ENCODE measurements at regions not wholly inside any gene's neighbourhood (a gene's known extent, or its start where the extent isn't known, plus 50 kb on each side); places are given as distances from the start of the nearest gene placed in this dataset.

DNA sequence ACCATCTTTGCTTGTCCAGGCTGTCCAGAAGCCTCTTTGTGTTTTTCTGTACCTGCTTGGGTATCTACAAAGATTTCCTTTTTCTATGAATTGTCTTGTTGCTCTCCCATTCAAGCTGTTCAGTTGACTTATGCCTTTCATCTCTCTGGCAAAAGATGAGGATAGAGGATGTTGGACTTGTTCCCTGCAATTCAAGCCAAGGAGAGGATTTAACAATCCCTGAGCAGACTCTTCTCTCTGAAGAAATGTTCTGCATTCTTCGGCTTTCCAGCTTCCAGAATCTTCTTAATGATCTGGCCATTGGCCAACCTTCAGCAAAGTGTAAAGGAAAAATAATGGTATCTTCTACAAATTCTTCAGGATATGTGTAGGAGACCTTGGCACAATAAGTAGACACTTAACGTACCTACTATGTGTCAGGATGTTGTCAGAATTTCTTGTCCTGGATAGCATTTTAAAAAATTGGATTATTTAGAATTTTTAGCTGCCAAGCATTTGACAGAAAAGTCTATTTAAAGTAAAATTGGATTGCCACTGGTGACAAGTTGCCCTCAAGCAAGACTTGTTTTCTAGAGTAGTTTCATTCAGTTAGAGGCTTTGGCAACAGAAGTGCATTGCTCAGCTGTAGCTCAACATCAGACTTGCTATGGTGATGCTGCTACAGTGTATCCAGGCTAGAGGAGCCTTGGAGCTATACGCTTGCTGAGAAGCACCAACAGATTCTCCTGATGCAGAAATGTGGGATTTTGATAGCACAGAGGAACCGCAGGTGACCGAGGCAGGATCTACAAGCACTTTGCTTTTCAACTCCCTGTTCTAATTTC is 455.7 kb downstream of the SUCLA2 start:
- TF ChIP-seq, protein P1, sequence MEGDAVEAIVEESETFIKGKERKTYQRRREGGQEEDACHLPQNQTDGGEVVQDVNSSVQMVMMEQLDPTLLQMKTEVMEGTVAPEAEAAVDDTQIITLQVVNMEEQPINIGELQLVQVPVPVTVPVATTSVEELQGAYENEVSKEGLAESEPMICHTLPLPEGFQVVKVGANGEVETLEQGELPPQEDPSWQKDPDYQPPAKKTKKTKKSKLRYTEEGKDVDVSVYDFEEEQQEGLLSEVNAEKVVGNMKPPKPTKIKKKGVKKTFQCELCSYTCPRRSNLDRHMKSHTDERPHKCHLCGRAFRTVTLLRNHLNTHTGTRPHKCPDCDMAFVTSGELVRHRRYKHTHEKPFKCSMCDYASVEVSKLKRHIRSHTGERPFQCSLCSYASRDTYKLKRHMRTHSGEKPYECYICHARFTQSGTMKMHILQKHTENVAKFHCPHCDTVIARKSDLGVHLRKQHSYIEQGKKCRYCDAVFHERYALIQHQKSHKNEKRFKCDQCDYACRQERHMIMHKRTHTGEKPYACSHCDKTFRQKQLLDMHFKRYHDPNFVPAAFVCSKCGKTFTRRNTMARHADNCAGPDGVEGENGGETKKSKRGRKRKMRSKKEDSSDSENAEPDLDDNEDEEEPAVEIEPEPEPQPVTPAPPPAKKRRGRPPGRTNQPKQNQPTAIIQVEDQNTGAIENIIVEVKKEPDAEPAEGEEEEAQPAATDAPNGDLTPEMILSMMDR (IDR thresholded peaks at IDR 0.05): no peak
- TF ChIP-seq POLR2A (IDR thresholded peaks at IDR 0.05; ENCODE audit: low read depth): no peak
- no peak for TF ChIP-seq POLR2AphosphoS5 (IDR thresholded peaks at IDR 0.05)
- TF ChIP-seq EP300 (IDR thresholded peaks at IDR 0.05): no peak

All from esophagus muscularis mucosa (tissue), 4 donors.